OCI-M1 (cell line): ENCODE measurements at regions not wholly inside any gene's neighbourhood (a gene's known extent, or its start where the extent isn't known, plus 50 kb on each side); places are given as distances from the start of the nearest gene placed in this dataset.
"Not testable (repeated sequence)": the region's sequence is repeated elsewhere in the genome, so short reads cannot be mapped to it uniquely, and the experiment has no call there.

Experiments
- DNase-seq: peaks from one replicate; lab custom pipeline; 2025; lab: John Stamatoyannopoulos, UW

GRCh38 chr11:87462171-87462570 is 424.4 kb downstream of the TMEM135 start:
- DNase-seq = no peak

- DNase-seq = no peak
These were observed 423.3 kb downstream of the TMEM135 start for GRCh38 chr11:87460842-87461637.

GRCh38 chr11:87460279-87460678 is 422.5 kb downstream of the TMEM135 start:
- no peak for DNase-seq

GRCh38 chr11:87459351-87459750 is 421.6 kb downstream of the TMEM135 start:
- DNase-seq = no peak

GRCh38 chr11:87456499-87456898 is 418.8 kb downstream of the TMEM135 start:
- DNase-seq = no peak

GRCh38 chr11:87455180-87455579 is 417.4 kb downstream of the TMEM135 start:
- DNase-seq = no peak

- peak; percentile 47 for DNase-seq
These were observed 416.5 kb downstream of the TMEM135 start for GRCh38 chr11:87454241-87454640.

GRCh38 chr11:87453531-87454089 is 415.9 kb downstream of the TMEM135 start:
- DNase-seq = no peak

GRCh38 chr11:87452025-87452424 is 414.3 kb downstream of the TMEM135 start:
- DNase-seq = not testable (repeated sequence)

- no peak for DNase-seq
These were observed 413.7 kb downstream of the TMEM135 start for GRCh38 chr11:87451395-87451794.

- DNase-seq = no peak
These were observed 409.9 kb downstream of the TMEM135 start for GRCh38 chr11:87447606-87448005.

GRCh38 chr11:87444993-87445392 is 407.3 kb downstream of the TMEM135 start:
- no peak for DNase-seq

GRCh38 chr11:87443707-87444106 is 406.0 kb downstream of the TMEM135 start:
- peak; percentile 49 for DNase-seq

- no peak for DNase-seq
These were observed 402.5 kb downstream of the TMEM135 start for GRCh38 chr11:87440076-87440770.

GRCh38 chr11:87438416-87438815 is 400.7 kb downstream of the TMEM135 start:
- DNase-seq = no peak

GRCh38 chr11:87437844-87438223 is 400.1 kb downstream of the TMEM135 start:
- no peak for DNase-seq

- DNase-seq = no peak
These were observed 399.6 kb downstream of the TMEM135 start for GRCh38 chr11:87437133-87437843.

- no peak for DNase-seq
These were observed 394.3 kb downstream of the TMEM135 start for GRCh38 chr11:87432022-87432421.

- DNase-seq = no peak
These were observed 393.7 kb downstream of the TMEM135 start for GRCh38 chr11:87431392-87431791.

- no peak for DNase-seq
These were observed 393.1 kb downstream of the TMEM135 start for GRCh38 chr11:87430821-87431220.

- DNase-seq = no peak
These were observed 392.3 kb downstream of the TMEM135 start for GRCh38 chr11:87429996-87430395.

- no peak for DNase-seq
These were observed 390.5 kb downstream of the TMEM135 start for GRCh38 chr11:87428266-87428665.

- DNase-seq = no peak
These were observed 388.2 kb downstream of the TMEM135 start for GRCh38 chr11:87425943-87426342.
